Upper lobe of left lung (tissue), 4 donors: ENCODE measurements at regions not wholly inside any gene's neighbourhood (a gene's known extent, or its start where the extent isn't known, plus 50 kb on each side); places are given as distances from the start of the nearest gene placed in this dataset.

Experiments used
- CTCF ChIP-seq, 6 experiments: fragments of 450-650 bp in 4 of 6; fragments of 200-600 bp in 2 of 6; sonication (generic) in 2 of 6; IDR thresholded peaks; one replicate each; pipeline ENCODE4 v1.5.1; 2016 to 2019; ENCODE audit warnings: antibody characterized with exemption in 6 of 6
- EP300 ChIP-seq, 4 donors: sonication (generic); formaldehyde crosslinking; IDR thresholded peaks; one replicate each; pipeline ENCODE4 v1.5.1; 2017; ENCODE audit warnings: antibody characterized with exemption in 4 of 4, control low read depth in 2 of 4
- POLR2AphosphoS5 ChIP-seq, 2 donors: sonication (generic); formaldehyde crosslinking; IDR thresholded peaks; one replicate each; pipeline ENCODE4 v1.5.1; 2017; ENCODE audit warnings: antibody characterized with exemption in 2 of 2

- no peak for TF ChIP-seq POLR2AphosphoS5 (IDR thresholded peaks at IDR 0.05)
- no peak for TF ChIP-seq CTCF (IDR thresholded peaks at IDR 0.05)
- no peak for TF ChIP-seq EP300 (IDR thresholded peaks at IDR 0.05)
Measured at GRCh38 chr1:25095635-25096200, 136.6 kb downstream of the SYF2 start.
